ENCODE measurements at regions not wholly inside any gene's neighbourhood (a gene's known extent, or its start where the extent isn't known, plus 50 kb on each side); places are given as distances from the start of the nearest gene placed in this dataset.
A peak's percentile ranks its signal among the peaks of the same experiment; 100 is the strongest.

GRCh38 chr15:96126859-96127258 lies 203.6 kb upstream of the NR2F2 start:
- no peak overlapping the region for H3K23ac ChIP-seq (ENCODE audit: low read length)
- no peak for DNase-seq
- H3K4ac ChIP-seq (ENCODE audit: low read depth, low read length), result no peak overlapping the region
- no peak overlapping the region for H4K8ac ChIP-seq (ENCODE audit: low read depth, low read length)
- no peak overlapping the region for H3K9ac ChIP-seq (ENCODE audit: low read length)
- H2AFZ ChIP-seq (ENCODE audit: insufficient read depth, low read length, poor library complexity), result no peak overlapping the region
- no peaks in the 10 kb centered on the region for H3K36me3 ChIP-seq (ENCODE audit: control insufficient read depth in 1 of 2, insufficient read depth in 2 of 2, low read length in 2 of 2)
- peak overlapping the region; percentile 5 for H2BK5ac ChIP-seq (ENCODE audit: low read depth, low read length, poor library complexity)
- no peak overlapping the region for H3K18ac ChIP-seq (ENCODE audit: low read length)
- no peaks in the 10 kb centered on the region for H3K79me2 ChIP-seq (ENCODE audit: control insufficient read depth, insufficient read depth, low read length, poor library complexity)
- H3K27ac ChIP-seq (ENCODE audit: low read depth, low read length), result no peak overlapping the region
- peaks cover 8% of the 10 kb centered on the region for H3K79me1 ChIP-seq (ENCODE audit: low read length)
- peak overlapping the region; percentile 72 for H2BK12ac ChIP-seq (ENCODE audit: low read length)
- WGBS (ENCODE audit: extremely low coverage, insufficient coverage, insufficient read length), result no CpG with 5 or more reads among the region's 5 CpGs
- H4K91ac ChIP-seq (ENCODE audit: low read depth, low read length), result peak overlapping the region; percentile 31
- H2AK5ac ChIP-seq (ENCODE audit: low read length), result no peak overlapping the region
- H3K9me3 ChIP-seq (ENCODE audit: insufficient read depth, low read depth, low read length), result no peaks in the 10 kb centered on the region
- no peak overlapping the region for H3K4me2 ChIP-seq (ENCODE audit: low read length)
- peak overlapping the region; percentile 34 for H3K14ac ChIP-seq (ENCODE audit: low read length)
- no peak overlapping the region for H4K12ac ChIP-seq (ENCODE audit: low read depth, low read length)
- H3K4me3 ChIP-seq (ENCODE audit: low read depth, low read length), result no peak overlapping the region
- H3K27me3 ChIP-seq (ENCODE audit: insufficient read depth, low read length), result no peaks in the 10 kb centered on the region
- H3K4me1 ChIP-seq (ENCODE audit: control insufficient read depth in 1 of 2, insufficient read depth in 2 of 2, low read length in 2 of 2), result peaks cover 5 to 8% of the 10 kb centered on the region in 2 experiments
- no peak overlapping the region for H2BK120ac ChIP-seq (ENCODE audit: insufficient read depth, low read length, poor library complexity)

- Histone ChIP-seq H3K4me1 (ENCODE audit: control insufficient read depth in 1 of 2, insufficient read depth in 2 of 2, low read length in 2 of 2) (no peaks in the 10 kb centered on the region), H3K4me2 (ENCODE audit: low read length) (no peak overlapping the region), H4K91ac (ENCODE audit: low read depth, low read length) (no peak overlapping the region), H3K4ac (ENCODE audit: low read depth, low read length) (no peak overlapping the region), H2AFZ (ENCODE audit: insufficient read depth, low read length, poor library complexity) (no peak overlapping the region), H3K23ac (ENCODE audit: low read length) (no peak overlapping the region), H3K9ac (ENCODE audit: low read length) (no peak overlapping the region), H3K4me3 (ENCODE audit: low read depth, low read length) (no peak overlapping the region), H3K27me3 (ENCODE audit: insufficient read depth, low read length) (no peaks in the 10 kb centered on the region), H3K79me2 (ENCODE audit: control insufficient read depth, insufficient read depth, low read length, poor library complexity) (no peaks in the 10 kb centered on the region), H2BK120ac (ENCODE audit: insufficient read depth, low read length, poor library complexity) (no peak overlapping the region), H2BK12ac (ENCODE audit: low read length) (no peak overlapping the region), H3K14ac (ENCODE audit: low read length) (no peak overlapping the region), H2BK5ac (ENCODE audit: low read depth, low read length, poor library complexity) (no peak overlapping the region), H4K8ac (ENCODE audit: low read depth, low read length) (no peak overlapping the region), H2AK5ac (ENCODE audit: low read length) (no peak overlapping the region), H3K18ac (ENCODE audit: low read length) (no peak overlapping the region), H3K27ac (ENCODE audit: low read depth, low read length) (no peak overlapping the region), H4K12ac (ENCODE audit: low read depth, low read length) (no peak overlapping the region), H3K9me3 (ENCODE audit: insufficient read depth, low read depth, low read length) (peaks cover 4% of the 10 kb centered on the region), H3K36me3 (ENCODE audit: control insufficient read depth in 1 of 2, insufficient read depth in 2 of 2, low read length in 2 of 2) (no peaks in the 10 kb centered on the region), H3K79me1 (ENCODE audit: low read length) (peaks cover 3% of the 10 kb centered on the region)
- no peak for DNase-seq
- WGBS (ENCODE audit: extremely low coverage, insufficient coverage, insufficient read length), result no CpG with 5 or more reads among the region's 1 CpG
Measured at GRCh38 chr15:96130734-96131133, 199.8 kb upstream of the NR2F2 start.

- no peaks in the 10 kb centered on the region for H3K4me1 ChIP-seq (ENCODE audit: control insufficient read depth in 1 of 2, insufficient read depth in 2 of 2, low read length in 2 of 2)
- no peaks in the 10 kb centered on the region for H3K36me3 ChIP-seq (ENCODE audit: control insufficient read depth in 1 of 2, insufficient read depth in 2 of 2, low read length in 2 of 2)
- no peak overlapping the region for H3K23ac ChIP-seq (ENCODE audit: low read length)
- H3K18ac ChIP-seq (ENCODE audit: low read length), result no peak overlapping the region
- no peaks in the 10 kb centered on the region for H3K27me3 ChIP-seq (ENCODE audit: insufficient read depth, low read length)
- H4K91ac ChIP-seq (ENCODE audit: low read depth, low read length), result no peak overlapping the region
- no peaks in the 10 kb centered on the region for H3K79me2 ChIP-seq (ENCODE audit: control insufficient read depth, insufficient read depth, low read length, poor library complexity)
- no peak overlapping the region for H3K9ac ChIP-seq (ENCODE audit: low read length)
- no peak overlapping the region for H3K14ac ChIP-seq (ENCODE audit: low read length)
- no peak overlapping the region for H3K4me2 ChIP-seq (ENCODE audit: low read length)
- H3K4me3 ChIP-seq (ENCODE audit: low read depth, low read length), result no peak overlapping the region
- no peaks in the 10 kb centered on the region for H3K79me1 ChIP-seq (ENCODE audit: low read length)
- peaks cover 4% of the 10 kb centered on the region for H3K9me3 ChIP-seq (ENCODE audit: insufficient read depth, low read depth, low read length)
- no peak overlapping the region for H4K12ac ChIP-seq (ENCODE audit: low read depth, low read length)
- DNase-seq, result no peak
- no peak overlapping the region for H3K27ac ChIP-seq (ENCODE audit: low read depth, low read length)
- H2BK12ac ChIP-seq (ENCODE audit: low read length), result no peak overlapping the region
- no peak overlapping the region for H3K4ac ChIP-seq (ENCODE audit: low read depth, low read length)
- no CpG with 5 or more reads among the region's 1 CpG for WGBS (ENCODE audit: extremely low coverage, insufficient coverage, insufficient read length)
- no peak overlapping the region for H4K8ac ChIP-seq (ENCODE audit: low read depth, low read length)
- no peak overlapping the region for H2BK120ac ChIP-seq (ENCODE audit: insufficient read depth, low read length, poor library complexity)
- H2AFZ ChIP-seq (ENCODE audit: insufficient read depth, low read length, poor library complexity), result no peak overlapping the region
- H2BK5ac ChIP-seq (ENCODE audit: low read depth, low read length, poor library complexity), result no peak overlapping the region
- no peak overlapping the region for H2AK5ac ChIP-seq (ENCODE audit: low read length)
Measured at GRCh38 chr15:96132126-96132525, 198.4 kb upstream of the NR2F2 start.

- H3K14ac ChIP-seq (ENCODE audit: low read length), result no peak overlapping the region
- H3K27me3 ChIP-seq (ENCODE audit: insufficient read depth, low read length), result no peaks in the 10 kb centered on the region
- no peak overlapping the region for H3K18ac ChIP-seq (ENCODE audit: low read length)
- H4K8ac ChIP-seq (ENCODE audit: low read depth, low read length), result no peak overlapping the region
- H2AFZ ChIP-seq (ENCODE audit: insufficient read depth, low read length, poor library complexity), result no peak overlapping the region
- no peak overlapping the region for H2AK5ac ChIP-seq (ENCODE audit: low read length)
- DNase-seq, result no peak
- H3K9ac ChIP-seq (ENCODE audit: low read length), result no peak overlapping the region
- no peaks in the 10 kb centered on the region for H3K79me1 ChIP-seq (ENCODE audit: low read length)
- H3K79me2 ChIP-seq (ENCODE audit: control insufficient read depth, insufficient read depth, low read length, poor library complexity), result no peaks in the 10 kb centered on the region
- H2BK5ac ChIP-seq (ENCODE audit: low read depth, low read length, poor library complexity), result no peak overlapping the region
- H3K4me3 ChIP-seq (ENCODE audit: low read depth, low read length), result no peak overlapping the region
- H2BK12ac ChIP-seq (ENCODE audit: low read length), result no peak overlapping the region
- no peaks in the 10 kb centered on the region for H3K4me1 ChIP-seq (ENCODE audit: control insufficient read depth in 1 of 2, insufficient read depth in 2 of 2, low read length in 2 of 2)
- no CpG with 5 or more reads among the region's 36 CpGs for WGBS (ENCODE audit: extremely low coverage, insufficient coverage, insufficient read length)
- no peaks in the 10 kb centered on the region for H3K36me3 ChIP-seq (ENCODE audit: control insufficient read depth in 1 of 2, insufficient read depth in 2 of 2, low read length in 2 of 2)
- H4K91ac ChIP-seq (ENCODE audit: low read depth, low read length), result no peak overlapping the region
- no peak overlapping the region for H4K12ac ChIP-seq (ENCODE audit: low read depth, low read length)
- peaks cover 4% of the 10 kb centered on the region for H3K9me3 ChIP-seq (ENCODE audit: insufficient read depth, low read depth, low read length)
- no peak overlapping the region for H3K23ac ChIP-seq (ENCODE audit: low read length)
- H3K4me2 ChIP-seq (ENCODE audit: low read length), result no peak overlapping the region
- H3K27ac ChIP-seq (ENCODE audit: low read depth, low read length), result no peak overlapping the region
- no peak overlapping the region for H2BK120ac ChIP-seq (ENCODE audit: insufficient read depth, low read length, poor library complexity)
- H3K4ac ChIP-seq (ENCODE audit: low read depth, low read length), result no peak overlapping the region
Measured at GRCh38 chr15:96135166-96136093, 195.1 kb upstream of the NR2F2 start.

Measured in trophoblast cell (in vitro differentiated cells and primary cell).